ENCODE measurements at regions not wholly inside any gene's neighbourhood (a gene's known extent, or its start where the extent isn't known, plus 50 kb on each side); places are given as distances from the start of the nearest gene placed in this dataset.
"Not testable (repeated sequence)": the region's sequence is repeated elsewhere in the genome, so short reads cannot be mapped to it uniquely, and the experiment has no call there.

DNA sequence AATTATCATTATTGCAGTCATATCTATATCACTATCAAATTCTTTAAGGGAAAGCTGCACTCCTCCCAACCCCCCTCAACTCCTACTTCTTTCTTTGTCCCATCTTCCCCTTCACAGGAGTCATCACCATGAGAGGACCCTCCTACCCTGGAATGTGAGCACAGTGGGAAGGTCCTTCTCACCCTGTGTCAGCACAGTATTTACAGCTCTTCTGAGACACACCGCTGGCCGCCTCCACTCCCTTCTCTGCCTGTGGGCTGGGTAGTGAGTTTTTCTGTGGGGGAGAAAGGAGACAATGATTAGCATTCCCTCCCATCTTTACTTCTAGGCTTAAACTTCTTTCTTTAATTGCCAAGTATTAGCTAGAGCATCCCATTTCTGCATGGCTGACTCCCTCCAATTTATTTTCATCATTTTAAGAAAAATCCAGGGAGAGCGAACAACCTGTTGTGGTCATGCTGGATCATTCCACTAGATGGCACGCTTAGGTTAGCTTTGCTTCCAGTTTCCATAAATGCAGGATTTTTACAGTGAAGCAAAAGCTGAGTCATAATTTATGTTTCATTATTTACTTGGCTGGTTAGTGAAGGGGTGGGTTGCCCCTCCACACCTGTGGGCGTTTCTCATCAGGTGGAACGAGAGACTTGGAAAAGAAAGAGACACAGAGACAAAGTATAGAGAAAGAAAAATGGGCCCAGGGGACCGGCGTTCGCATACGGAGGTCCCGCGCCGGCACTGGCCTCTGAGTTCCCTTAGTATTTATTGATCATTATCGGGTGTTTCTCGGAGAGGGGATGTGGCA, 188.5 kb downstream of the ALX1 start:
- peaks cover 8% of the 10 kb centered on the region for H3K9me3 Mint-ChIP-seq
- no peaks in the 10 kb centered on the region for H3K36me3 Mint-ChIP-seq (ENCODE audit: low read depth)
- H3K4me3 Mint-ChIP-seq: peak overlapping the region; percentile 77 to 85 (median 83)
- H3K27me3 Mint-ChIP-seq (ENCODE audit: low read depth): no peaks in the 10 kb centered on the region
- TF ChIP-seq CTCF (IDR thresholded peaks at IDR 0.05; ENCODE audit: unreplicated experiment in 3 of 3): peak; percentile 85 to 90 (median 86)
- peaks cover 37% of the 10 kb centered on the region for H3K4me1 Mint-ChIP-seq
- H3K27ac Mint-ChIP-seq: peak overlapping the region; percentile 77 to 83 (median 81)

- Mint-ChIP-seq H3K4me3 (peak overlapping the region; percentile 77 to 85 (median 83)), H3K4me1 (peaks cover 37% of the 10 kb centered on the region), H3K27ac (peak overlapping the region; percentile 77 to 83 (median 81))
- not testable (repeated sequence) for H3K27me3 Mint-ChIP-seq (ENCODE audit: low read depth); H3K36me3 Mint-ChIP-seq (ENCODE audit: low read depth); H3K9me3 Mint-ChIP-seq
These were observed 189.4 kb downstream of the ALX1 start for GRCh38 chr12:85469158-85470086.

- not testable (repeated sequence) for H3K27me3 Mint-ChIP-seq (ENCODE audit: low read depth); H3K27ac Mint-ChIP-seq; H3K36me3 Mint-ChIP-seq (ENCODE audit: low read depth); H3K4me3 Mint-ChIP-seq; H3K4me1 Mint-ChIP-seq
- peaks cover 12% of the 10 kb centered on the region for H3K9me3 Mint-ChIP-seq
These were observed 195.3 kb downstream of the ALX1 start for GRCh38 chr12:85475277-85475676.

- H3K9me3 Mint-ChIP-seq: peaks cover 6% of the 10 kb centered on the region
- TF ChIP-seq CTCF (IDR thresholded peaks at IDR 0.05; ENCODE audit: unreplicated experiment in 3 of 3): no peak
- H3K4me3 Mint-ChIP-seq: no peak overlapping the region
- H3K36me3 Mint-ChIP-seq (ENCODE audit: low read depth): no peaks in the 10 kb centered on the region
- H3K27ac Mint-ChIP-seq: no peak overlapping the region
- no peaks in the 10 kb centered on the region for H3K27me3 Mint-ChIP-seq (ENCODE audit: low read depth)
- H3K4me1 Mint-ChIP-seq: no peaks in the 10 kb centered on the region
These were observed 196.7 kb downstream of the ALX1 start for GRCh38 chr12:85476756-85477155.

DNA sequence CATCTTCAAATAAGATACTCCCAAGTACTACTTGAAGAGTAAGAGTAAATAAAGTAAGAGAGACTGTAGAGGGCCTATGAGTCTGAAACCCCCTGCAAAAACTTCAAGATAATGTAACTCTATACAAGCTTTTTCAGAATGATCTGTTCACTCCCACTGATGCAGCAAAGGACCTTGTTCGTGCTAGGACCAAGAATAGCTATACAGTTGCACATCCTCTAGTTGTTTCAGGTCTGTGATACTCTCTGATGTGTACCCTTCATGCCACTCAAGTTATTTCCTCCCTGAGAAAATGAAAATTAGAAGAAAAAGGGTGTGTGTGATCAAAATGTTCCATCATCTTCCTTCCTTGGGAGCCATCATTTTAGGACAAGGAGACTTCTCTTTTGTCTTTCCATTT, 204.4 kb downstream of the ALX1 start:
- Mint-ChIP-seq H3K36me3 (ENCODE audit: low read depth) (no peaks in the 10 kb centered on the region), H3K4me1 (no peaks in the 10 kb centered on the region), H3K4me3 (no peak overlapping the region), H3K9me3 (peaks cover 4% of the 10 kb centered on the region), H3K27ac (no peak overlapping the region), H3K27me3 (ENCODE audit: low read depth) (no peaks in the 10 kb centered on the region)
- no peak for TF ChIP-seq CTCF (IDR thresholded peaks at IDR 0.05; ENCODE audit: unreplicated experiment in 3 of 3)

GRCh38 chr12:85489194-85489593, 209.2 kb downstream of the ALX1 start:
- TF ChIP-seq CTCF (IDR thresholded peaks at IDR 0.05; ENCODE audit: unreplicated experiment in 3 of 3): no peak
- H3K4me3 Mint-ChIP-seq: no peak overlapping the region
- H3K27me3 Mint-ChIP-seq (ENCODE audit: low read depth): no peaks in the 10 kb centered on the region
- no peaks in the 10 kb centered on the region for H3K36me3 Mint-ChIP-seq (ENCODE audit: low read depth)
- H3K4me1 Mint-ChIP-seq: no peaks in the 10 kb centered on the region
- no peak overlapping the region for H3K27ac Mint-ChIP-seq
- H3K9me3 Mint-ChIP-seq: peaks cover 5% of the 10 kb centered on the region
